ENCODE measurements at regions not wholly inside any gene's neighbourhood (a gene's known extent, or its start where the extent isn't known, plus 50 kb on each side); places are given as distances from the start of the nearest gene placed in this dataset.

GRCh38 chr7:25358926-25359325 is 130.6 kb upstream of the NPVF start:
- no peak overlapping the region for H3K27ac Mint-ChIP-seq
- no peaks in the 10 kb centered on the region for H3K9me3 Mint-ChIP-seq
- ATAC-seq (ENCODE audit: low read depth in 2 of 2), result no peak

GRCh38 chr7:25359471-25360059 is 131.3 kb upstream of the NPVF start:
- DNase-seq (no peak), ATAC-seq (ENCODE audit: low read depth in 2 of 2) (no peak)
- Mint-ChIP-seq H3K36me3 (no peaks in the 10 kb centered on the region), H3K9me3 (no peaks in the 10 kb centered on the region), H3K27ac (no peak overlapping the region), H3K4me1 (no peaks in the 10 kb centered on the region), H3K27me3 (peaks cover 27 to 41% (median 32%) of the 10 kb centered on the region in 3 donors), H3K4me3 (no peak overlapping the region)

More at GRCh38 chr7:25358926-25359325, 130.6 kb upstream of the NPVF start:
- H3K4me3 Mint-ChIP-seq, result no peak overlapping the region
- peaks cover 27 to 37% (median 32%) of the 10 kb centered on the region in 3 donors for H3K27me3 Mint-ChIP-seq
- H3K4me1 Mint-ChIP-seq, result no peaks in the 10 kb centered on the region
- H3K36me3 Mint-ChIP-seq, result no peaks in the 10 kb centered on the region
- no peak for DNase-seq

DNA sequence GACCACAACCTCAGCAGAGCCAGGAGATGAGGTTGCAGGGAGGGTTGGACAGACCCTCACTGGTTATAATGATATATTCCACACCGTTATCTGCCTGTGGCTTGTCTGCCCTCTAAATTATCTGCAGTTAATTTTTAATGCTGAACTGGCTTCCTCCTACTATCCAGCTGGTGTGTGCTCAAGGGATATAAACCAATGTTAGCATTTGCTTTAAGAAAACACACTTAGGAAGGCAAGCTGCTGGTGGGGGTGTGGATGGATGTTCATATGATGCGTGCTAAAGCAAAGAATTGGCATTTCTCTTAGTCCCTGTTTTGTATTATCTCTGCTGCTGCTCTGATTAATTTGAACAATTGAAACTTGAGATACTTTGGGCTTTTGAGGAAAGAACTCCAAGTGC is 132.2 kb upstream of the NPVF start:
- no peak overlapping the region for H3K4me3 Mint-ChIP-seq
- no peak overlapping the region for H3K27ac Mint-ChIP-seq
- H3K9me3 Mint-ChIP-seq, result no peaks in the 10 kb centered on the region
- H3K36me3 Mint-ChIP-seq, result no peaks in the 10 kb centered on the region
- H3K4me1 Mint-ChIP-seq, result no peaks in the 10 kb centered on the region
- ATAC-seq (ENCODE audit: low read depth in 2 of 2) (no peak), DNase-seq (no peak)
- peaks cover 27 to 43% (median 32%) of the 10 kb centered on the region in 3 donors for H3K27me3 Mint-ChIP-seq

GRCh38 chr7:25361387-25361786 is 133.1 kb upstream of the NPVF start:
- Mint-ChIP-seq H3K27me3 (peaks cover 27 to 52% (median 39%) of the 10 kb centered on the region in 3 donors), H3K27ac (no peak overlapping the region), H3K4me3 (no peak overlapping the region), H3K9me3 (no peaks in the 10 kb centered on the region), H3K36me3 (no peaks in the 10 kb centered on the region), H3K4me1 (no peaks in the 10 kb centered on the region)
- ATAC-seq (ENCODE audit: low read depth in 2 of 2) (no peak), DNase-seq (no peak)

GRCh38 chr7:25361863-25362262 is 133.6 kb upstream of the NPVF start:
- no peak for DNase-seq
- no peaks in the 10 kb centered on the region for H3K4me1 Mint-ChIP-seq
- H3K27me3 Mint-ChIP-seq, result peaks cover 29 to 57% (median 44%) of the 10 kb centered on the region in 3 donors
- H3K4me3 Mint-ChIP-seq, result no peak overlapping the region
- no peak for ATAC-seq (ENCODE audit: low read depth in 2 of 2)
- no peaks in the 10 kb centered on the region for H3K36me3 Mint-ChIP-seq
- no peaks in the 10 kb centered on the region for H3K9me3 Mint-ChIP-seq
- no peak overlapping the region for H3K27ac Mint-ChIP-seq

- DNase-seq, result no peak
- peaks cover 13 to 45% (median 26%) of the 10 kb centered on the region in 7 donors for H3K9me3 Mint-ChIP-seq
- peaks cover 23 to 49% (median 46%) of the 10 kb centered on the region in 3 donors for H3K27me3 Mint-ChIP-seq
- ATAC-seq (ENCODE audit: low read depth in 2 of 2), result no peak
- peaks cover 6 to 17% of the 10 kb centered on the region in 2 donors for H3K36me3 Mint-ChIP-seq
- no peak overlapping the region for H3K4me3 Mint-ChIP-seq
- no peaks in the 10 kb centered on the region for H3K4me1 Mint-ChIP-seq
- H3K27ac Mint-ChIP-seq, result no peak overlapping the region
Measured at GRCh38 chr7:25368599-25369201, 140.4 kb upstream of the NPVF start.

- DNase-seq (no peak), ATAC-seq (ENCODE audit: low read depth in 2 of 2) (no peak)
- no peak overlapping the region for H3K4me3 Mint-ChIP-seq
- H3K27ac Mint-ChIP-seq, result no peak overlapping the region
- peaks cover 23 to 46% (median 43%) of the 10 kb centered on the region in 3 donors for H3K27me3 Mint-ChIP-seq
- peaks cover 13 to 49% (median 26%) of the 10 kb centered on the region in 7 donors for H3K9me3 Mint-ChIP-seq
- no peaks in the 10 kb centered on the region for H3K4me1 Mint-ChIP-seq
- H3K36me3 Mint-ChIP-seq, result peaks cover 6 to 17% of the 10 kb centered on the region in 2 donors
Measured at GRCh38 chr7:25369786-25370185, 141.5 kb upstream of the NPVF start.

GRCh38 chr7:25371972-25372371 is 143.7 kb upstream of the NPVF start:
- no peak for ATAC-seq (ENCODE audit: low read depth in 2 of 2)
- Mint-ChIP-seq H3K4me1 (no peaks in the 10 kb centered on the region), H3K36me3 (peaks cover 6 to 17% of the 10 kb centered on the region in 2 donors), H3K27ac (no peak overlapping the region), H3K4me3 (no peak overlapping the region), H3K27me3 (peaks cover 20 to 35% (median 33%) of the 10 kb centered on the region in 3 donors), H3K9me3 (peaks cover 13 to 49% (median 26%) of the 10 kb centered on the region in 7 donors)
- DNase-seq, result no peak

DNA sequence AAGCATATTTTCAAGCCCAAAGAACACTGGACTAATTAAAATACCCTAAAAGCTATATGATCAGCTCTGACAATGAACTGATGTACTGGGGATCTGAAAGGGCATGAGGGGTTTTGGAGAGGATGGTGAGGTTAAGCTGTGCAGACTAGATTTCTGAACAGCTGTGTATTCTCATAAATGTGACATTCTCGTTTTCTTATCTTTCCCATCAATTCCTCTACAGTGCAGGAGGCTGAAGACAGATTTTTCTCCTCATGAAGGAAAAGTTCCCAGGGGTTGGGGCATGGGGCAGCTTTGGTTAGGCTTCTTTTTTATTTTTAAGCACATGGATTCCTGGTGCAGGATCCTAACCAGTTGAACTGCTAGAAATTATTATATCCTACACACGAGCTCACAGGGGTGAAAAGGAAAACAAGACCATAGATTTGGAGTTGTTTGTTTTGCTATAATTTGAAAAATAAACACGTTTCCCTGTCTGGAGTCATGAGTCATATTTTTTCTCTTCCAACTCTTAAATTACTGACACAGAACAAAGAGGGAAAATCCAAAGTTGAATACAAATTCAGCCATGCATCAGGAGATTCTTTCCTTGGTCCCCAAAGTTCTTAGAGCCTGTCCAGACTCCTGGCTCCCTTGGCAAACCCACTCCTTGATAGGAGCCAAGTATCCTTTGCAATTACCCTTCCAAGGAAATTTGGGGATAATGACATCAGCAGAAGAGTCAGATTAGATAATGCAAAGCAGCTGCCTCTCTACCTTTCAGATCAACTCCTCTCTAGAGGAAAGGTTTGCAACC is 147.7 kb upstream of the NPVF start:
- no peaks in the 10 kb centered on the region for H3K4me1 Mint-ChIP-seq
- H3K4me3 Mint-ChIP-seq, result no peak overlapping the region
- no peak for ATAC-seq (ENCODE audit: low read depth in 2 of 2)
- H3K27ac Mint-ChIP-seq, result no peak overlapping the region
- no peak for DNase-seq
- peaks cover 14 to 37% (median 20%) of the 10 kb centered on the region in 3 donors for H3K27me3 Mint-ChIP-seq
- peaks cover 6 to 15% of the 10 kb centered on the region in 2 donors for H3K36me3 Mint-ChIP-seq
- H3K9me3 Mint-ChIP-seq, result peaks cover 13 to 28% (median 19%) of the 10 kb centered on the region in 7 donors

DNA sequence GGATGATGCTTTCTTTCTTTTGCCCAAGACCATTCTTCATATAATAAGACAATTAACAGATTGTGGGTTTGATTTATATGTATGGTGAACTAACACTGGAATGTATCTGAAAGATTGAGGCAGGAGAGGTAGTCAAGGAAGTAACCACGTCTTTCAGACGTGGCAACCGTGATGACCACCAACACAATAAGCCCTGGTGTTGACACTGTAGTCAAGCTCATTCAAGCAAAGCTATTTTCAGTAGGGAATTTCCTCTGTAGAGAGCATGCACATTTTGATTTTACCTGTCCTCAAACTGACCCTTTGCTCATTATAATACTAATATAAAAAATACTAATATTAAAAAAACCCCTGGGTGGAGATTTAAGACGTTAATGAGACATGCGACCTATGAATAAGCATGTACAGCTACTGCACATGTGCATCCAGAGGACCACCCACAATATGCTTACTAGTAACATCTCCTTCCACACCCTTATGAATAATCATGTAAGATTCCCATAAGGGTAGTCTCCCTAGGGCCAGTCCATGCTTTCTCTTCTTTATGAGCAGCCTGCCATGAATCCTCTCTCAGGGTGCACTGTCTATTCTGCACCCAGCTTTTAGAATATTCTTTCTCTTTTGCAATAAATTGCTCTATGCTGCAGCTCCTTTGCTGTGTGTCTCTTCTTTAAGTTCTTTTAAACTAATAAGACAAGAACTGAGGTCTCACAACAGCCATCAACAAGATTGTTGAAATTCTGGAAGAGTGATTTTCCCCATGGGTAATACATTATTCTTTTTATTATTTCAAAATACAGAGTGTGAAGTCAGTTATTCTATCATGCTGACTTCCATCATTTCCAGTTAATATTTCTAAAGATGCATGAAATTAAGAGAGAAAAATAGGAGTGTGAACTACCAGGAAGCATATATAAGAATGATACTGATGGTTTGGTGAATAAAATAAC is 151.3 kb upstream of the NPVF start:
- H3K27me3 Mint-ChIP-seq, result peaks cover 27 to 67% (median 32%) of the 10 kb centered on the region in 3 donors
- H3K4me3 Mint-ChIP-seq, result no peak overlapping the region
- no peaks in the 10 kb centered on the region for H3K36me3 Mint-ChIP-seq
- DNase-seq (no peak), ATAC-seq (ENCODE audit: low read depth in 2 of 2) (no peak)
- no peak overlapping the region for H3K27ac Mint-ChIP-seq
- H3K9me3 Mint-ChIP-seq, result peaks cover 0 to 6% (median 0%) of the 10 kb centered on the region in 7 donors
- H3K4me1 Mint-ChIP-seq, result no peaks in the 10 kb centered on the region

GRCh38 chr7:25381818-25382589 is 153.7 kb upstream of the NPVF start:
- no peaks in the 10 kb centered on the region for H3K36me3 Mint-ChIP-seq
- no peak overlapping the region for H3K27ac Mint-ChIP-seq
- H3K9me3 Mint-ChIP-seq, result peaks cover 0 to 6% (median 0%) of the 10 kb centered on the region in 7 donors
- no peaks in the 10 kb centered on the region for H3K4me1 Mint-ChIP-seq
- H3K4me3 Mint-ChIP-seq, result peak overlapping the region in 1 of 8 donors; percentile 5
- peaks cover 32 to 77% (median 37%) of the 10 kb centered on the region in 3 donors for H3K27me3 Mint-ChIP-seq
- no peak for ATAC-seq (ENCODE audit: low read depth in 2 of 2)
- DNase-seq, result no peak

DNA sequence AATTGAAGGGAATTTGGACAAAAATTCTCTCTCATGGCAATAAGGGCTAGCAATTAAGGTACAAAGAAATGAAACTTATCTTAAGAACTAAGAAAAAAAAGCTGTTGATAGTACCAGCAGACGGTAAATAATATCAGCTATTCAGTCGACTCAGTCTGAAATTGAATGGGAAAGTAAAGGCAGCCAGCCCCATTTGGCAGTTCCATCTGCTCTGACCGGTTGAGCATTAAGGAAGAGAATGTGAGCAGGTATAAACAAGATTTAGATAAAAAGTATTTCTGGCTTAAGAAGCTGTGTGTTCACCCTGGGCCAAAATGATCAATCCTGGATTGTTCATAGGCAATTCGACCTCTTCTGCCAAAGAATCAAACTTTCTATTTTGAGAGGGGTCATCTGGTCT is 154.6 kb upstream of the NPVF start:
- Mint-ChIP-seq H3K4me3 (no peak overlapping the region), H3K36me3 (no peaks in the 10 kb centered on the region), H3K27ac (no peak overlapping the region), H3K27me3 (peaks cover 36 to 76% (median 39%) of the 10 kb centered on the region in 3 donors), H3K4me1 (no peaks in the 10 kb centered on the region), H3K9me3 (peaks cover 0 to 6% (median 0%) of the 10 kb centered on the region in 7 donors)
- no peak for DNase-seq
- no peak for ATAC-seq (ENCODE audit: low read depth in 2 of 2)

Measured in naive B cell (primary cell).